Immature natural killer cell (primary cell): ENCODE measurements at regions not wholly inside any gene's neighbourhood (a gene's known extent, or its start where the extent isn't known, plus 50 kb on each side); places are given as distances from the start of the nearest gene placed in this dataset.
"Not testable (repeated sequence)": the region's sequence is repeated elsewhere in the genome, so short reads cannot be mapped to it uniquely, and the experiment has no call there.

ENCODE experiments used
- DNase-seq, 3 donors: peaks; one replicate each; pipeline ENCODE4 v3.0.0; 2022; ENCODE audit warnings: mixed read lengths in 1 of 3
- H3K27ac Mint-ChIP-seq, 6 donors: one replicate each; pipeline ENCODE4 v1.8.0; 2020; ENCODE audit warnings: mixed read lengths in 6 of 6, mild to moderate bottlenecking in 5 of 6, inconsistent platforms in 4 of 6, moderate library complexity in 3 of 6
- H3K27me3 Mint-ChIP-seq, 3 donors: one replicate each; pipeline ENCODE4 v1.8.0; 2020 to 2021; ENCODE audit warnings: low read depth in 3 of 3, mild to moderate bottlenecking in 3 of 3, mixed read lengths in 3 of 3, moderate library complexity in 3 of 3, inconsistent platforms in 1 of 3
- H3K36me3 Mint-ChIP-seq, 3 donors: one replicate each; pipeline ENCODE4 v1.8.0; 2020; ENCODE audit warnings: mixed read lengths in 3 of 3, inconsistent platforms in 2 of 3, mild to moderate bottlenecking in 2 of 3
- H3K4me1 Mint-ChIP-seq, 2 donors: one replicate each; pipeline ENCODE4 v1.8.0; 2020; ENCODE audit warnings: inconsistent platforms in 2 of 2, mild to moderate bottlenecking in 2 of 2, mixed read lengths in 2 of 2, moderate library complexity in 1 of 2
- H3K4me3 Mint-ChIP-seq, 5 donors: one replicate each; pipeline ENCODE4 v1.8.0; 2020; ENCODE audit warnings: mild to moderate bottlenecking in 5 of 5, mixed read lengths in 5 of 5, inconsistent platforms in 3 of 5, moderate library complexity in 3 of 5
- H3K9me3 Mint-ChIP-seq, 6 donors: one replicate each; pipeline ENCODE4 v1.8.0; 2020; ENCODE audit warnings: mild to moderate bottlenecking in 6 of 6, mixed read lengths in 6 of 6, inconsistent platforms in 4 of 6, moderate library complexity in 3 of 6

- Mint-ChIP-seq H3K36me3 (no peaks in the 10 kb centered on the region), H3K27me3 (no peaks in the 10 kb centered on the region), H3K4me1 (no peaks in the 10 kb centered on the region), H3K4me3 (no peak overlapping the region), H3K9me3 (peaks cover 20 to 64% (median 41%) of the 10 kb centered on the region in 6 donors), H3K27ac (no peak overlapping the region)
- DNase-seq, result no peak
These were observed 1068.3 kb downstream of the KHDRBS2 start for GRCh38 chr6:61217714-61218113.

GRCh38 chr6:61210549-61210948 is 1075.5 kb downstream of the KHDRBS2 start:
- H3K9me3 Mint-ChIP-seq, result peaks cover 8 to 56% (median 36%) of the 10 kb centered on the region in 6 donors
- no peak overlapping the region for H3K27ac Mint-ChIP-seq
- H3K4me3 Mint-ChIP-seq, result no peak overlapping the region
- peaks cover 0 to 3% (median 0%) of the 10 kb centered on the region in 3 donors for H3K36me3 Mint-ChIP-seq
- no peaks in the 10 kb centered on the region for H3K27me3 Mint-ChIP-seq
- no peak for DNase-seq
- no peaks in the 10 kb centered on the region for H3K4me1 Mint-ChIP-seq

- Mint-ChIP-seq H3K27me3 (peaks cover 0 to 3% (median 0%) of the 10 kb centered on the region in 3 donors), H3K9me3 (peaks cover 18 to 56% (median 44%) of the 10 kb centered on the region in 6 donors), H3K27ac (no peak overlapping the region), H3K4me1 (peaks cover 0 to 2% of the 10 kb centered on the region in 2 donors), H3K36me3 (peaks cover 0 to 4% (median 0%) of the 10 kb centered on the region in 3 donors), H3K4me3 (no peak overlapping the region)
- DNase-seq, result no peak
These were observed 1082.0 kb downstream of the KHDRBS2 start for GRCh38 chr6:61203966-61204496.

GRCh38 chr6:61200444-61200843 is 1085.6 kb downstream of the KHDRBS2 start:
- Mint-ChIP-seq H3K36me3 (no peaks in the 10 kb centered on the region), H3K9me3 (peaks cover 18 to 63% (median 49%) of the 10 kb centered on the region in 6 donors), H3K27me3 (peaks cover 0 to 3% (median 0%) of the 10 kb centered on the region in 3 donors), H3K4me3 (no peak overlapping the region), H3K4me1 (peaks cover 0 to 2% of the 10 kb centered on the region in 2 donors), H3K27ac (no peak overlapping the region)
- no peak for DNase-seq

- H3K27ac Mint-ChIP-seq, result no peak overlapping the region
- DNase-seq, result no peak
- H3K27me3 Mint-ChIP-seq, result peaks cover 0 to 3% (median 0%) of the 10 kb centered on the region in 3 donors
- H3K4me3 Mint-ChIP-seq, result no peak overlapping the region
- H3K4me1 Mint-ChIP-seq, result no peaks in the 10 kb centered on the region
- peaks cover 0 to 3% (median 0%) of the 10 kb centered on the region in 3 donors for H3K36me3 Mint-ChIP-seq
- H3K9me3 Mint-ChIP-seq, result peaks cover 9 to 69% (median 45%) of the 10 kb centered on the region in 6 donors
These were observed 1092.3 kb downstream of the KHDRBS2 start for GRCh38 chr6:61193771-61194170.

- DNase-seq, result no peak
- Mint-ChIP-seq H3K27ac (no peak overlapping the region), H3K9me3 (peaks cover 16 to 69% (median 47%) of the 10 kb centered on the region in 6 donors), H3K4me1 (no peaks in the 10 kb centered on the region), H3K4me3 (no peak overlapping the region), H3K36me3 (peaks cover 0 to 3% (median 0%) of the 10 kb centered on the region in 3 donors), H3K27me3 (peaks cover 0 to 4% (median 4%) of the 10 kb centered on the region in 3 donors)
These were observed 1093.4 kb downstream of the KHDRBS2 start for GRCh38 chr6:61192610-61193009.

GRCh38 chr6:61168878-61169277 is 1117.1 kb downstream of the KHDRBS2 start:
- H3K27me3 Mint-ChIP-seq, result no peaks in the 10 kb centered on the region
- no peaks in the 10 kb centered on the region for H3K4me1 Mint-ChIP-seq
- DNase-seq, result no peak
- H3K36me3 Mint-ChIP-seq, result peaks cover 0 to 5% (median 4%) of the 10 kb centered on the region in 3 donors
- H3K4me3 Mint-ChIP-seq, result no peak overlapping the region
- no peak overlapping the region for H3K27ac Mint-ChIP-seq
- H3K9me3 Mint-ChIP-seq, result peaks cover 12 to 59% (median 40%) of the 10 kb centered on the region in 6 donors

- not testable (repeated sequence) for H3K4me1 Mint-ChIP-seq, H3K36me3 Mint-ChIP-seq, H3K27ac Mint-ChIP-seq, DNase-seq, H3K27me3 Mint-ChIP-seq, H3K4me3 Mint-ChIP-seq
- H3K9me3 Mint-ChIP-seq, result peaks cover 12 to 48% (median 29%) of the 10 kb centered on the region in 6 donors
These were observed 1137.0 kb downstream of the KHDRBS2 start for GRCh38 chr6:61149039-61149438.

GRCh38 chr6:61142261-61142660 is 1143.8 kb downstream of the KHDRBS2 start:
- H3K36me3 Mint-ChIP-seq, H3K27ac Mint-ChIP-seq, H3K4me1 Mint-ChIP-seq, H3K4me3 Mint-ChIP-seq, H3K27me3 Mint-ChIP-seq, DNase-seq: not testable (repeated sequence)
- peaks cover 10 to 24% (median 12%) of the 10 kb centered on the region in 6 donors for H3K9me3 Mint-ChIP-seq

GRCh38 chr6:61134028-61134427 is 1152.0 kb downstream of the KHDRBS2 start:
- H3K4me3 Mint-ChIP-seq, result no peak overlapping the region
- H3K4me1 Mint-ChIP-seq, result no peaks in the 10 kb centered on the region
- H3K27ac Mint-ChIP-seq, result no peak overlapping the region
- no peak for DNase-seq
- no peaks in the 10 kb centered on the region for H3K36me3 Mint-ChIP-seq
- H3K9me3 Mint-ChIP-seq, result peaks cover 24 to 50% (median 37%) of the 10 kb centered on the region in 6 donors
- peaks cover 0 to 1% (median 0%) of the 10 kb centered on the region in 3 donors for H3K27me3 Mint-ChIP-seq

- not testable (repeated sequence) for DNase-seq, H3K27ac Mint-ChIP-seq, H3K36me3 Mint-ChIP-seq, H3K4me3 Mint-ChIP-seq, H3K4me1 Mint-ChIP-seq, H3K27me3 Mint-ChIP-seq
- peaks cover 7 to 43% (median 23%) of the 10 kb centered on the region in 6 donors for H3K9me3 Mint-ChIP-seq
These were observed 1171.8 kb downstream of the KHDRBS2 start for GRCh38 chr6:61114185-61114584.

- H3K27ac Mint-ChIP-seq, H3K4me1 Mint-ChIP-seq, H3K36me3 Mint-ChIP-seq, H3K4me3 Mint-ChIP-seq, DNase-seq, H3K27me3 Mint-ChIP-seq: not testable (repeated sequence)
- peaks cover 22 to 48% (median 32%) of the 10 kb centered on the region in 6 donors for H3K9me3 Mint-ChIP-seq
These were observed 1178.1 kb downstream of the KHDRBS2 start for GRCh38 chr6:61107914-61108313.

GRCh38 chr6:61103660-61104059 is 1182.4 kb downstream of the KHDRBS2 start:
- H3K36me3 Mint-ChIP-seq, result not testable (repeated sequence)

GRCh38 chr6:61100072-61100471 is 1186.0 kb downstream of the KHDRBS2 start:
- Mint-ChIP-seq H3K36me3 (no peaks in the 10 kb centered on the region), H3K27me3 (peaks cover 0 to 2% (median 0%) of the 10 kb centered on the region in 3 donors), H3K4me1 (no peaks in the 10 kb centered on the region), H3K4me3 (no peak overlapping the region), H3K9me3 (peaks cover 6 to 53% (median 30%) of the 10 kb centered on the region in 6 donors), H3K27ac (no peak overlapping the region)
- no peak for DNase-seq

More at GRCh38 chr6:61103660-61104059, 1182.4 kb downstream of the KHDRBS2 start:
- peaks cover 15 to 58% (median 31%) of the 10 kb centered on the region in 6 donors for H3K9me3 Mint-ChIP-seq
- not testable (repeated sequence) for H3K4me1 Mint-ChIP-seq, H3K27me3 Mint-ChIP-seq, H3K4me3 Mint-ChIP-seq, H3K27ac Mint-ChIP-seq, DNase-seq

GRCh38 chr6:61099561-61099960 is 1186.5 kb downstream of the KHDRBS2 start:
- not testable (repeated sequence) for H3K4me3 Mint-ChIP-seq, H3K27ac Mint-ChIP-seq, DNase-seq, H3K27me3 Mint-ChIP-seq, H3K36me3 Mint-ChIP-seq, H3K4me1 Mint-ChIP-seq
- H3K9me3 Mint-ChIP-seq, result peaks cover 6 to 50% (median 27%) of the 10 kb centered on the region in 6 donors
